HCT116 (cell line): ENCODE measurements at regions not wholly inside any gene's neighbourhood (a gene's known extent, or its start where the extent isn't known, plus 50 kb on each side); places are given as distances from the start of the nearest gene placed in this dataset.

Source experiments
- ATAC-seq: fragments of 200-7000 bp; cut with Tn5 transposase; 2 replicates; pipeline ENCODE4 v1.9.1; 2020; ENCODE audit warnings: mild to moderate bottlenecking, moderate library complexity
- BruUV-seq: library from RNA; stranded (reverse); fragments of 400-500 nt; replicated peaks from 2 replicates; lab custom pipeline; 2021; lab: Mats Ljungman, UMichigan
- CTCF ChIA-PET: fragments of 300-600 bp; sonication (Branson Sonifier 250); formaldehyde crosslinking; loops from one replicate; lab custom pipeline; 2021; ENCODE audit warnings: antibody characterized with exemption; lab: Charles Lee
- POLR2A ChIA-PET: fragments of 300-600, 350-600 bp; sonication (Branson Sonifier 250); formaldehyde crosslinking; loops from one replicate; lab custom pipeline; 2021; ENCODE audit warnings: antibody characterized with exemption; lab: Charles Lee
- RAD21 ChIA-PET, 2 experiments: fragments of 300-600 bp; sonication (Branson Sonifier 250); formaldehyde crosslinking; loops; one replicate each; lab custom pipeline; 2023; ENCODE audit warnings: low total read pairs in 2 of 2; ENCODE audit not compliant: uncharacterized antibody in 2 of 2, unreplicated experiment in 2 of 2, low non-redundant PET in 1 of 2; lab: Charles Lee
- DNase-seq: peaks from one replicate; pipeline ENCODE4 v3.0.0-alpha.2; 2010; ENCODE audit warnings: low read depth, low spot score
- H2AFZ ChIP-seq: fragments of 200-600 bp; shearing (Covaris generic), sonication (generic); 2 replicates; pipeline ENCODE4 v1.6.1; 2017; ENCODE audit warnings: low read depth, mixed run types, mixed read lengths, antibody characterized with exemption, low read length; ENCODE audit not compliant: poor library complexity, severe bottlenecking
- H3K27ac ChIP-seq: 2 replicates; pipeline ENCODE4 v1.5.1; 2012; ENCODE audit warnings: low read depth, low read length
- H3K27me3 ChIP-seq: fragments of 200-600 bp; sonication (generic); 2 replicates; pipeline ENCODE4 v1.6.1; 2016; ENCODE audit warnings: mixed run types, low read length, mixed read lengths; ENCODE audit not compliant: insufficient read depth
- H3K36me3 ChIP-seq, 2 experiments: fragments of 200-500 bp in 1 of 2; fragments of 200-600 bp in 1 of 2; sonication (Bioruptor generic) in 1 of 2; sonication (generic) in 1 of 2; 2 replicates each; pipeline versions ENCODE4 v1.5.1 to v1.6.1; 2014 to 2016; ENCODE audit warnings: low read length in 2 of 2, inconsistent platforms in 1 of 2, mixed read lengths in 1 of 2, mixed run types in 1 of 2; ENCODE audit not compliant: insufficient read depth in 2 of 2, control insufficient read depth in 1 of 2
- H3K4me1 ChIP-seq, 2 experiments: fragments of 200-600 bp in 1 of 2; sonication (generic) in 1 of 2; 2 replicates each; pipeline versions ENCODE4 v1.5.1 to v1.6.1; 2012 to 2017; ENCODE audit warnings: low read length in 2 of 2, inconsistent platforms in 1 of 2, mild to moderate bottlenecking in 1 of 2, mixed read lengths in 1 of 2, mixed run types in 1 of 2, moderate library complexity in 1 of 2; ENCODE audit not compliant: insufficient read depth in 2 of 2, control insufficient read depth in 1 of 2
- H3K4me2 ChIP-seq: fragments of 200-600 bp; sonication (generic); 2 replicates; pipeline ENCODE4 v1.6.1; 2017; ENCODE audit warnings: mixed run types, low read length, mixed read lengths
- H3K4me3 ChIP-seq, 2 experiments: fragments of 200-600 bp in 1 of 2; sonication (generic) in 1 of 2; replicated peaks in 1 of 2; 2 replicates each; pipeline ENCODE4 v1.5.1; 2011 to 2016; ENCODE audit warnings: low read length in 2 of 2, control low read depth in 1 of 2, low read depth in 1 of 2, mild to moderate bottlenecking in 1 of 2, mixed read lengths in 1 of 2, mixed run types in 1 of 2
- H3K79me2 ChIP-seq: fragments of 200-600 bp; sonication (generic); 2 replicates; pipeline ENCODE4 v1.6.1; 2017; ENCODE audit warnings: mild to moderate bottlenecking, mixed run types, low read length, moderate library complexity, mixed read lengths; ENCODE audit not compliant: insufficient read depth
- H3K9ac ChIP-seq: fragments of 200-600 bp; sonication (generic); 2 replicates; pipeline ENCODE4 v1.6.1; 2016; ENCODE audit warnings: low read length, mixed read lengths
- H3K9me2 ChIP-seq: fragments of 200-600 bp; sonication (generic), shearing (Covaris generic); 2 replicates; pipeline ENCODE4 v1.6.1; 2017; ENCODE audit warnings: mixed run types, mild to moderate bottlenecking, moderate library complexity; ENCODE audit not compliant: insufficient read depth
- H3K9me3 ChIP-seq, 2 experiments: fragments of 200-500 bp in 1 of 2; fragments of 200-600 bp in 1 of 2; sonication (Bioruptor generic) in 1 of 2; sonication (generic) in 1 of 2; 2 replicates each; pipeline ENCODE4 v1.6.1; 2014 to 2017; ENCODE audit warnings: low read length in 2 of 2, mixed read lengths in 2 of 2, inconsistent platforms in 1 of 2, low read depth in 1 of 2, mild to moderate bottlenecking in 1 of 2, mixed run types in 1 of 2, moderate library complexity in 1 of 2; ENCODE audit not compliant: control insufficient read depth in 1 of 2, insufficient read depth in 1 of 2
- H4K20me1 ChIP-seq: fragments of 200-600 bp; sonication (generic), shearing (Covaris generic); 2 replicates; pipeline ENCODE4 v1.6.1; 2017; ENCODE audit warnings: mixed run types, mild to moderate bottlenecking, moderate library complexity; ENCODE audit not compliant: insufficient read depth
- CTCF ChIP-seq, 3 experiments: fragments of 200-600 bp in 1 of 3; sonication (generic) in 1 of 3; IDR thresholded peaks in 2 of 3; conservative IDR thresholded peaks in 1 of 3; 2 replicates each; pipeline ENCODE4 v1.5.1; 2012 to 2017; ENCODE audit warnings: low read depth in 2 of 3, low read length in 2 of 3, antibody characterized with exemption in 1 of 3, borderline replicate concordance in 1 of 3, control low read depth in 1 of 3, mild to moderate bottlenecking in 1 of 3, mixed read lengths in 1 of 3, mixed run types in 1 of 3, moderate library complexity in 1 of 3; ENCODE audit not compliant: insufficient read depth in 1 of 3
- REST ChIP-seq: IDR thresholded peaks from 2 replicates; pipeline ENCODE4 v1.6.1; 2012; ENCODE audit warnings: low read depth
- SP1 ChIP-seq: IDR thresholded peaks from 2 replicates; pipeline ENCODE4 v1.6.1; 2012; ENCODE audit warnings: low read depth
- SRF ChIP-seq: IDR thresholded peaks from 2 replicates; pipeline ENCODE4 v1.6.1; 2012; ENCODE audit warnings: low read depth
- YY1 ChIP-seq: IDR thresholded peaks from 2 replicates; pipeline ENCODE4 v1.6.1; 2011; ENCODE audit warnings: low read length, low read depth, moderate library complexity, mild to moderate bottlenecking; ENCODE audit not compliant: insufficient replicate concordance; ENCODE audit errors: extremely low read depth
- ZBTB33 ChIP-seq: IDR thresholded peaks from 2 replicates; pipeline ENCODE4 v1.6.1; 2011; ENCODE audit warnings: mild to moderate bottlenecking, low read length, moderate library complexity; ENCODE audit not compliant: insufficient replicate concordance; ENCODE audit errors: extremely low read depth
- ZFX ChIP-seq: fragments of 450-650 bp; IDR thresholded peaks from 2 replicates; pipeline ENCODE4 v1.6.1; 2017
- intact Hi-C: fragments of 100-400 bp; cut with micrococcal nuclease; formaldehyde crosslinking; loops from 2 replicates; pipeline ENCODE4 v1.10.0; 2022

GRCh38 chrX:43527801-43528200 lies 128.3 kb upstream of the MAOA start:
- no peak overlapping the region for H3K27ac ChIP-seq
- H3K9ac ChIP-seq = no peak overlapping the region
- H2AFZ ChIP-seq = no peak overlapping the region
- H3K9me2 ChIP-seq = no peaks in the 10 kb centered on the region
- no peak for ATAC-seq
- BruUV-seq = no TSS peak
- H3K27me3 ChIP-seq = no peaks in the 10 kb centered on the region
- no peaks in the 10 kb centered on the region for H4K20me1 ChIP-seq
- H3K4me2 ChIP-seq = no peak overlapping the region
- H3K79me2 ChIP-seq = no peaks in the 10 kb centered on the region
- intact Hi-C loops = no loop called here
- H3K4me3 ChIP-seq = no peak overlapping the region
- CTCF ChIA-PET = no interaction called here
- RAD21 ChIA-PET = no interaction called here
- POLR2A ChIA-PET = no interaction called here
- H3K9me3 ChIP-seq = no peaks in the 10 kb centered on the region
- H3K36me3 ChIP-seq = no peaks in the 10 kb centered on the region
- no peaks in the 10 kb centered on the region for H3K4me1 ChIP-seq
- TF ChIP-seq CTCF (IDR thresholded peaks at IDR 0.05 in 2 of 3, conservative IDR thresholded peaks at IDR 0.05 in 1 of 3; ENCODE audit: borderline replicate concordance in 1 of 3, insufficient read depth in 1 of 3, low read depth in 2 of 3, low read length in 2 of 3) (no peak), SRF (no peak), SP1 (no peak), REST (no peak), YY1 (no peak), ZBTB33 (no peak), ZFX (no peak)
- no peak for DNase-seq
